ENCODE measurements at regions not wholly inside any gene's neighbourhood (a gene's known extent, or its start where the extent isn't known, plus 50 kb on each side); places are given as distances from the start of the nearest gene placed in this dataset.

DNA sequence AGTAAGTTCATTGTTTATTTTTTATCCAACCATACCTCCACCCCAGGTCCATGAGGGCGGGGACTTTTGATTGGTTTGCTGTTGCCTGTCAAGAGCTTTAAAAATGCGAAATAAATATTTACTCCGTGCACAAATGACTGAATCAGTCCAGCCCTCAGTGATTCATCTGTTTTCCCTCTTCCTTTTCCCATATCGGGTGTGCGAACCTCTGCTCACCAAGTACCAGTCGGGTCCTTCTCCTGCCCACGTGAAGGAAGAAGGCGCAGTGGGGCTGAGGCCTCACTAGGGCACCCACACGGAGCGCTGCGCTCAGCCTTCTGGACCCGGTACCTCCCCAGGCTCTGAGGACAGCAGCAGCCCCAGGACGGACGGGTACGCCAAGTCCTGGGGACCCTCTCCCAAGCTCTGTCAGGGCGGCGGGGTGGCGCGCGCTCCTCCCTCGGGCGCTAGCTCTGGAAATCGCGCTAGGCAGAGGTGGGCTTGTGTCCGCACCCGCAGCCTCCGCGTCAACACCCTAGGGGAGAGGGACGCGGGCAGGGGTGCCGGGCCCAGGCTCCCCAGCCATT lies 70.5 kb upstream of the EPHB3 start:
- Histone ChIP-seq H3K27me3 (replicated peaks; ENCODE audit: insufficient read depth, low read length) (peaks cover 5% of the 10 kb centered on the region; the same call in 1 of the 2 replicates), H3K27ac (ENCODE audit: low read length) (no peak overlapping the region), H3K4me2 (ENCODE audit: low read depth, low read length) (no peak overlapping the region), H3K9me2 (replicated peaks; ENCODE audit: insufficient read depth, low read length) (no peaks in the 10 kb centered on the region), H3K4me3 (ENCODE audit: low read length) (no peak overlapping the region), H3F3A (ENCODE audit: insufficient read depth, low read length) (no peaks in the 10 kb centered on the region), H3K9me3 (replicated peaks; ENCODE audit: insufficient read depth, low read length) (no peaks in the 10 kb centered on the region), H3K9ac (ENCODE audit: low read length) (no peak overlapping the region), H3K79me2 (ENCODE audit: low read length) (no peaks in the 10 kb centered on the region), H2AFZ (ENCODE audit: low read length) (no peak overlapping the region), H4K20me1 (ENCODE audit: insufficient read depth, low read length) (no peaks in the 10 kb centered on the region), H3K36me3 (replicated peaks; ENCODE audit: insufficient read depth, low read length) (no peaks in the 10 kb centered on the region), H3K4me1 (ENCODE audit: low read length) (no peaks in the 10 kb centered on the region)
- TF ChIP-seq EZH2phosphoT487 (IDR thresholded peaks at IDR 0.05; ENCODE audit: low read length) (no peak), EZH2 (optimal IDR thresholded peaks at IDR 0.05; ENCODE audit: low read depth, low read length) (no peak)
- TF ChIP-seq, protein P1, sequence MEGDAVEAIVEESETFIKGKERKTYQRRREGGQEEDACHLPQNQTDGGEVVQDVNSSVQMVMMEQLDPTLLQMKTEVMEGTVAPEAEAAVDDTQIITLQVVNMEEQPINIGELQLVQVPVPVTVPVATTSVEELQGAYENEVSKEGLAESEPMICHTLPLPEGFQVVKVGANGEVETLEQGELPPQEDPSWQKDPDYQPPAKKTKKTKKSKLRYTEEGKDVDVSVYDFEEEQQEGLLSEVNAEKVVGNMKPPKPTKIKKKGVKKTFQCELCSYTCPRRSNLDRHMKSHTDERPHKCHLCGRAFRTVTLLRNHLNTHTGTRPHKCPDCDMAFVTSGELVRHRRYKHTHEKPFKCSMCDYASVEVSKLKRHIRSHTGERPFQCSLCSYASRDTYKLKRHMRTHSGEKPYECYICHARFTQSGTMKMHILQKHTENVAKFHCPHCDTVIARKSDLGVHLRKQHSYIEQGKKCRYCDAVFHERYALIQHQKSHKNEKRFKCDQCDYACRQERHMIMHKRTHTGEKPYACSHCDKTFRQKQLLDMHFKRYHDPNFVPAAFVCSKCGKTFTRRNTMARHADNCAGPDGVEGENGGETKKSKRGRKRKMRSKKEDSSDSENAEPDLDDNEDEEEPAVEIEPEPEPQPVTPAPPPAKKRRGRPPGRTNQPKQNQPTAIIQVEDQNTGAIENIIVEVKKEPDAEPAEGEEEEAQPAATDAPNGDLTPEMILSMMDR (IDR thresholded peaks at IDR 0.05; ENCODE audit: low read length), result no peak
- DNase-seq, result no peak

DNA sequence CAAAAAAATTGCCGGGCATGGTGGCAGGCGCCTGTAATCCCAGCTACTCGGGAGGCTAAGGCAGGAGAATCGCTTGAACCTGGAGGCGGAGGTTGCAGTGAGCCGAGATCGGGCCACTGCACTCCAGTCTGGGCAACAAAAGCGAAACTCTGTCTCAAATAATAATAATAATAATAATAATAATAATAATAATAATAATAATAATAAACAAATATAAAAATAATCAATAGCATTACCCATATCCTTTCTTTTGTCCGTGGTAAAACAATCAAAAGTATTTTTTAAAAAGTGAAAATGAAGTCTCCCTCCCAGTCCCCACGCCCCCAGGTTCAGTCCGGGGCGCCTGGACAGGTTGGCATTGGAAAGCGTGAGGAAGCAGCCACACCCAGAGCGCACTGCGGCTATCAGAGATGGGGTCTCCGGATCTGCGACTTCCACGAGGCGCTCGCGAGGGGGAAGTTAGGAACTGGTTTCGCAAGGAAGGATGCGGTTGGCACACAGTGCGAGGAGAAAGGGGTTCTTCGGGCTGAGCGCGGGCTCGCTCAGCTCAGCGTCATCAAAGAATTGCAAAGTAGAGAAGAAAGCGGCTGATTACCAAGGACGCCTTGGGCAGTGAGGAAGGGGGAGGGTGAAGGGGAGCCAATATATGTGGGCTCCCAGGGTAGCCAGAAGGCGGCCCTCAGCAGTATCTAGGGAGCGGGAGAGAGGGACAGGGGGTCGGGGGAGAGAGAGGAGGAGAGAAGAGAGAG lies 69.5 kb upstream of the EPHB3 start:
- no peaks in the 10 kb centered on the region for H3K9me2 ChIP-seq (replicated peaks; ENCODE audit: insufficient read depth, low read length)
- H3F3A ChIP-seq (ENCODE audit: insufficient read depth, low read length), result no peaks in the 10 kb centered on the region
- H3K27me3 ChIP-seq (replicated peaks; ENCODE audit: insufficient read depth, low read length), result peaks cover 5% of the 10 kb centered on the region; the same call in 1 of the 2 replicates
- H3K9ac ChIP-seq (ENCODE audit: low read length), result no peak overlapping the region
- no peak for TF ChIP-seq EZH2phosphoT487 (IDR thresholded peaks at IDR 0.05; ENCODE audit: low read length)
- TF ChIP-seq, protein P1 (IDR thresholded peaks at IDR 0.05; ENCODE audit: low read length), result no peak
- no peak for TF ChIP-seq EZH2 (optimal IDR thresholded peaks at IDR 0.05; ENCODE audit: low read depth, low read length)
- H4K20me1 ChIP-seq (ENCODE audit: insufficient read depth, low read length), result no peaks in the 10 kb centered on the region
- H3K4me2 ChIP-seq (ENCODE audit: low read depth, low read length), result no peak overlapping the region
- no peak overlapping the region for H2AFZ ChIP-seq (ENCODE audit: low read length)
- no peaks in the 10 kb centered on the region for H3K36me3 ChIP-seq (replicated peaks; ENCODE audit: insufficient read depth, low read length)
- no peak overlapping the region for H3K4me3 ChIP-seq (ENCODE audit: low read length)
- no peaks in the 10 kb centered on the region for H3K4me1 ChIP-seq (ENCODE audit: low read length)
- H3K9me3 ChIP-seq (replicated peaks; ENCODE audit: insufficient read depth, low read length), result no peaks in the 10 kb centered on the region
- no peaks in the 10 kb centered on the region for H3K79me2 ChIP-seq (ENCODE audit: low read length)
- H3K27ac ChIP-seq (ENCODE audit: low read length), result no peak overlapping the region
- DNase-seq, result no peak

DNA sequence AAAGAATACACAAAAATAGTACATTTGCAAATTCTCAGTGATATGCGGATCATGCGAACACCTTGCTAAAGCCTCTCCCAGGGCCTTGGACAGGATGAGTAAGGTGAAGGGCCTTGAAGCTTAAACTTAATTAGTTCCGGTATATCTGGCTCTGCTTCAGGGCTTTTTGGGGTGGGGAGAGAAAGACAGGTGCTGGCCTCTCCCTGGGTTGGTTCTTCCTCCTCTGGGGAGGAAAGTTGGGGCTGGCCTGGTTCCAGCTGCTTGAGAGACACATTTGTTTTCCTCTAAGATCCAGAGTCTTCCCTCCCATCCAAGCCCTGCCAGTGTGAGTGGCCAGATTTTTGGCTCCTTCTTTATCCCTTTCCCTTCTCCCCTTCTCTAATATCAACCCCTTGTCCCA lies 64.7 kb upstream of the EPHB3 start:
- Histone ChIP-seq H3F3A (ENCODE audit: insufficient read depth, low read length) (no peaks in the 10 kb centered on the region), H3K79me2 (ENCODE audit: low read length) (no peaks in the 10 kb centered on the region), H3K9me2 (replicated peaks; ENCODE audit: insufficient read depth, low read length) (no peaks in the 10 kb centered on the region), H2AFZ (ENCODE audit: low read length) (no peak overlapping the region), H3K27me3 (replicated peaks; ENCODE audit: insufficient read depth, low read length) (peaks cover 6% of the 10 kb centered on the region), H3K27ac (ENCODE audit: low read length) (no peak overlapping the region), H3K36me3 (replicated peaks; ENCODE audit: insufficient read depth, low read length) (no peaks in the 10 kb centered on the region), H3K4me1 (ENCODE audit: low read length) (no peaks in the 10 kb centered on the region), H3K9me3 (replicated peaks; ENCODE audit: insufficient read depth, low read length) (no peaks in the 10 kb centered on the region), H4K20me1 (ENCODE audit: insufficient read depth, low read length) (no peaks in the 10 kb centered on the region), H3K9ac (ENCODE audit: low read length) (no peak overlapping the region), H3K4me3 (ENCODE audit: low read length) (no peak overlapping the region), H3K4me2 (ENCODE audit: low read depth, low read length) (no peak overlapping the region)
- TF ChIP-seq EZH2 (optimal IDR thresholded peaks at IDR 0.05; ENCODE audit: low read depth, low read length), result no peak
- TF ChIP-seq, protein P1 (IDR thresholded peaks at IDR 0.05; ENCODE audit: low read length), result no peak
- no peak for TF ChIP-seq EZH2phosphoT487 (IDR thresholded peaks at IDR 0.05; ENCODE audit: low read length)
- no peak for DNase-seq

Data from MM.1S (cell line).